OCI-LY7 (cell line): ENCODE measurements at regions not wholly inside any gene's neighbourhood (a gene's known extent, or its start where the extent isn't known, plus 50 kb on each side); places are given as distances from the start of the nearest gene placed in this dataset.

ENCODE experiments used
- BruUV-seq: library from RNA; stranded (reverse); fragments of 400-500 nt; replicated peaks from 2 replicates; lab custom pipeline; 2021; lab: Mats Ljungman, UMichigan
- CTCF ChIA-PET: fragments of 300-600 bp; sonication (Branson Sonifier 250); formaldehyde crosslinking; loops from one replicate; lab custom pipeline; 2022; ENCODE audit warnings: antibody characterized with exemption; ENCODE audit not compliant: unreplicated experiment; lab: Charles Lee
- POLR2A ChIA-PET: fragments of 300-600 bp; sonication (Branson Sonifier 250); formaldehyde crosslinking; loops from one replicate; lab custom pipeline; 2022; ENCODE audit warnings: antibody characterized with exemption; lab: Charles Lee
- DNase-seq: peaks from one replicate; pipeline ENCODE4 v3.0.0-alpha.2; 2015; ENCODE audit warnings: low spot score
- H2AFZ ChIP-seq: fragments of 200-600 bp; sonication (generic), shearing (Covaris generic); 2 replicates; pipeline ENCODE4 v1.6.1; 2014; ENCODE audit warnings: mild to moderate bottlenecking, antibody characterized with exemption, low read length, moderate library complexity
- H3K27ac ChIP-seq: fragments of 200-600 bp; sonication (generic); 2 replicates; pipeline ENCODE4 v1.5.1; 2014; ENCODE audit warnings: mixed run types, low read depth, mild to moderate bottlenecking, moderate library complexity, low read length, inconsistent platforms; ENCODE audit not compliant: poor library complexity, severe bottlenecking
- H3K36me3 ChIP-seq: fragments of 200-600 bp; sonication (generic); 2 replicates; pipeline ENCODE4 v1.6.1; 2014; ENCODE audit warnings: mild to moderate bottlenecking, antibody characterized with exemption, low read length, moderate library complexity, mixed read lengths; ENCODE audit not compliant: insufficient read depth
- H3K4me1 ChIP-seq: fragments of 200-600 bp; sonication (generic); 2 replicates; pipeline ENCODE4 v1.5.1; 2014; ENCODE audit warnings: mild to moderate bottlenecking, low read length; ENCODE audit not compliant: insufficient read depth, poor library complexity, severe bottlenecking
- H3K4me2 ChIP-seq: fragments of 200-600 bp; sonication (generic); 2 replicates; pipeline ENCODE4 v1.6.1; 2014; ENCODE audit warnings: mild to moderate bottlenecking, low read length
- H3K4me3 ChIP-seq: fragments of 200-600 bp; sonication (generic); 2 replicates; pipeline ENCODE4 v1.5.1; 2014; ENCODE audit warnings: mild to moderate bottlenecking, low read depth, low read length; ENCODE audit not compliant: poor library complexity, severe bottlenecking
- H3K79me2 ChIP-seq: fragments of 200-600 bp; sonication (generic); 2 replicates; pipeline ENCODE4 v1.6.1; 2016; ENCODE audit warnings: low read depth, mild to moderate bottlenecking, low read length, moderate library complexity, mixed read lengths; ENCODE audit not compliant: insufficient read depth
- H3K9me2 ChIP-seq: fragments of 200-600 bp; sonication (generic); 2 replicates; pipeline ENCODE4 v1.6.1; 2016; ENCODE audit warnings: mild to moderate bottlenecking, low read length, mixed read lengths; ENCODE audit not compliant: insufficient read depth
- H3K9me3 ChIP-seq: fragments of 200-600 bp; sonication (generic); 2 replicates; pipeline ENCODE4 v1.6.1; 2014; ENCODE audit warnings: mild to moderate bottlenecking, mixed run types, low read length, mixed read lengths
- H4K20me1 ChIP-seq: fragments of 200-600 bp; sonication (generic); 2 replicates; pipeline ENCODE4 v1.6.1; 2014; ENCODE audit warnings: mild to moderate bottlenecking, antibody characterized with exemption, low read length, moderate library complexity, mixed read lengths; ENCODE audit not compliant: insufficient read depth
- CTCF ChIP-seq: fragments of 200-600 bp; sonication (generic); conservative IDR thresholded peaks from 2 replicates; pipeline ENCODE4 v1.5.1; 2014; ENCODE audit warnings: mild to moderate bottlenecking, antibody characterized with exemption, low read length, moderate library complexity, mixed read lengths
- EZH2phosphoT487 ChIP-seq: fragments of 200-600 bp; sonication (generic); IDR thresholded peaks from 2 replicates; pipeline ENCODE4 v1.6.1; 2018; ENCODE audit warnings: low read depth, borderline replicate concordance, mild to moderate bottlenecking, mixed run types, antibody characterized with exemption, low read length, moderate library complexity, mixed read lengths
- intact Hi-C: fragments of 100-400 bp; cut with micrococcal nuclease; formaldehyde crosslinking; loops from one replicate; pipeline ENCODE4 v1.10.0; 2022; ENCODE audit not compliant: unreplicated experiment

DNA sequence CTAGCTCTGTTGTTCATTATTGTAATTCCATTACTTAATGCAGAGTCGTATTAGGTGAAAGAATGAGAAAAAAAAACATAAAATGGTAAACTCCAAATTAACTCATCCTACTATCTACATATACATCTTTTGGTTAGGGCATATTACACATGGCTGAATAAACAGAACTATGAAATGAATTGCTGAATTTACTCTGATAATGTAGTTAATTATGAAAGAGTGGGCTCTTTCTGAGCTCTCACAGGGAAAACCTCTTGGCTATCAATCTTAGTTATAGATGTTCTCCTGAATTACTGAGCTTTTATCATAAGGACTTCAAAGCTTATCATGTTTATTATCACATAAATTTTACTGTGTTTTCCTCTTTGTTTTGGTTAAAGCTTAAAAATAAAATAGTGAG lies 798.5 kb upstream of the MDGA2 start:
- Histone ChIP-seq H3K9me2 (no peaks in the 10 kb centered on the region; the same call in 1 of the 2 replicates), H3K79me2 (no peaks in the 10 kb centered on the region), H3K4me1 (no peaks in the 10 kb centered on the region), H3K27ac (no peak overlapping the region), H3K9me3 (no peaks in the 10 kb centered on the region), H3K36me3 (no peaks in the 10 kb centered on the region), H3K4me3 (no peak overlapping the region), H3K4me2 (no peak overlapping the region), H2AFZ (no peak overlapping the region), H4K20me1 (no peaks in the 10 kb centered on the region)
- TF ChIP-seq CTCF = no peak
- TF ChIP-seq EZH2phosphoT487 = no peak
- no TSS peak for BruUV-seq
- DNase-seq = no peak
- intact Hi-C loops = no loop called here
- POLR2A ChIA-PET = interaction anchor here (0.7 to 1.1 kb wide), 3 partner anchors 18 to 695 kb away, joined by 4 to 5 read pairs (median 4); no protein-coding TSS in a partner anchor
- CTCF ChIA-PET = no interaction called here

- H4K20me1 ChIP-seq = no peaks in the 10 kb centered on the region
- no peak overlapping the region for H3K4me2 ChIP-seq
- H3K9me3 ChIP-seq = no peaks in the 10 kb centered on the region
- no TSS peak for BruUV-seq
- no peaks in the 10 kb centered on the region for H3K9me2 ChIP-seq
- intact Hi-C loops = no loop called here
- no peaks in the 10 kb centered on the region for H3K36me3 ChIP-seq
- POLR2A ChIA-PET = interaction anchor here (0.6 to 1.1 kb wide), 2 partner anchors 18 to 712 kb away, joined by 3 to 5 read pairs; no protein-coding TSS in a partner anchor
- H3K27ac ChIP-seq = no peak overlapping the region
- no peaks in the 10 kb centered on the region for H3K4me1 ChIP-seq
- DNase-seq = no peak
- no peaks in the 10 kb centered on the region for H3K79me2 ChIP-seq
- H2AFZ ChIP-seq = no peak overlapping the region
- CTCF ChIA-PET = no interaction called here
- H3K4me3 ChIP-seq = no peak overlapping the region
- TF ChIP-seq EZH2phosphoT487 = no peak
- no peak for TF ChIP-seq CTCF
These were observed 780.6 kb upstream of the MDGA2 start for GRCh38 chr14:48456051-48456450.

- CTCF ChIA-PET = no interaction called here
- intact Hi-C loops = no loop called here
- Histone ChIP-seq H3K9me3 (no peaks in the 10 kb centered on the region), H4K20me1 (no peaks in the 10 kb centered on the region), H3K9me2 (no peaks in the 10 kb centered on the region), H3K79me2 (no peaks in the 10 kb centered on the region), H3K4me3 (no peak overlapping the region), H3K4me1 (no peaks in the 10 kb centered on the region), H3K36me3 (no peaks in the 10 kb centered on the region), H3K4me2 (no peak overlapping the region), H3K27ac (no peak overlapping the region), H2AFZ (no peak overlapping the region)
- no peak for TF ChIP-seq CTCF
- no peak for TF ChIP-seq EZH2phosphoT487
- DNase-seq = no peak
- BruUV-seq = no TSS peak
- POLR2A ChIA-PET = interaction anchor here (0.7 kb wide), 1 partner anchor 19 kb away, joined by 4 read pairs; no protein-coding TSS in a partner anchor
These were observed 779.5 kb upstream of the MDGA2 start for GRCh38 chr14:48454887-48455286.
